GM18502 (cell line): ENCODE measurements at regions not wholly inside any gene's neighbourhood (a gene's known extent, or its start where the extent isn't known, plus 50 kb on each side); places are given as distances from the start of the nearest gene placed in this dataset.
"Not testable (repeated sequence)": the region's sequence is repeated elsewhere in the genome, so short reads cannot be mapped to it uniquely, and the experiment has no call there.

Source experiments
- ATAC-seq: cut with Tn5 transposase; IDR thresholded peaks from one replicate; pipeline ENCODE4 v1.9.1; 2021; ENCODE audit warnings: mild to moderate bottlenecking; ENCODE audit not compliant: unreplicated experiment, poor library complexity

DNA sequence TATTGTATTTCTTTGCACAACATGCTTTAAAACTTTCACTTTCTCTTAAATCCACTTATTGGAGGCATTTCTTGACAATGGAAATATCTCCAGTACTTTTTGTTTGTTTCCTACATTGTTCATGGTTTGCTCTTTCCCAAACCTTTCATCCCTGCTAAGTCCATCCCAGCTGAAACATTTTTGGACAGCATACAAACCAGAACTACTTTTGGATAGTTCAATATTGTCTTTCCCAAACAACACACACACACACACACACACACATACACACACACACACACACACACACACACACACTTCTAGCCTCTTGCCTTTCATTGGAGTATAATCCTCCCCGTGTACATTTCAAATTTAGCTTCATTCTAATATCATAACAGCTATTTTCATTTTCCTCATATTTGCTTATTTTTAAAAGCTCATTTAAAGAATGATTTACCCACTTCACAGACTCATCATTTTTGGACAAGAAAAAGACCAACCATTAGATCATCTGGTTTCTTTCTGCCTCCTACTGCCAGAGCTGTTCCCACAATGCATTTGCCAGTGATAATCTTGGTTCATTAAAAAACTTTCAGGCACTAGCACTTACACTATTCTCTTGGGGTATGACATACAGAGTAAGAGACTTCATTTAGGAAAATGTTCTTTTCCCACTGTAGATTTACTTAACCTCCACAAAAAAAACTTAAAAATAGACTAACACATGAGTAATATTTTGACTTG, 248.1 kb downstream of the CD109 start:
- no peak for ATAC-seq

DNA sequence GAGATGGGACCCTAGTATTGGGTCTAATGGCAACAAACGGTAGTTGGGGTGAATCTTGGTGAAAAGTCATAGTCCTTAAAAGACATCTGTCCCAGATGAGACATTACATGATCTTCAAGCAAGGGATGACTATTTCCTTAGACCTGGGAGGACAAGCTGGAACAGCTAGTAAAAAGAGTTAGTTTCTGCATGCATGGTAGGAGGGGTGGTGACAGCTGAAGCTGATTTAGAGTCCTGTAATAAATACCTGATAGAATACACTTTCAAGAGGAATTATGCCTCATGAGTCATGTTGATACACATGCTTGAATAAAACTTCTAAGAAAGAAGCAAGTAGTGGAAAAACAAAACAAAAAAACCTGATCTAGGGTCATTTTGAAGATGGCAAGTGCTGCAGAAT, 247.4 kb downstream of the CD109 start:
- ATAC-seq, result no peak

DNA sequence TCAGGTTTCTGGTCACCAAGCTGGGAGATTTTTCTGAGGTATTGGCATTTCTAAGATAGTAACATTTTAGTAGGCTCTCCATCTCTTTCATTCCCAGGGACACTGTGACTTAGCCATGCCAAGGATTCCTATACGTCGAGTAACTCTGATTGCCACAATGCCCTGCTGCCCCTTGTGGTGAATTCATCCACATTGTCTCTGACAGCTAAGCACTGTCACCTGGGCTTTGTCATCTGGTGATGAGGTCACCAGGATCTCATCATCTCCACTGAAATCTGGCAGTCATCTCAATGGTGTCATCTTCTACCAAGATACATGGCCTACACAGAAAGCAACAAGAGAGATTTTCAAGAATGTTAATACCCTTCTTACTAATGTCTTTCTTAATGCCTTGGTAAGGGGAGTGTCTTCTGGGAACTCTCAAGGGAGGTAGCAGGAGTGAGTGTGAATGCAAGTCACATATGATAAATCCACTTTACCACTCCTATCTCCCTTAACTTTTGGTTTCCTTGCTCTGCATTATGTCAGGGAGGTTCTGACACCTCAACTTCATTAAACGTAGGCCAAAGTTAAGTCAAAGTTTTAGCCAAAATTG, 246.7 kb downstream of the CD109 start:
- ATAC-seq, result peak; percentile 48

DNA sequence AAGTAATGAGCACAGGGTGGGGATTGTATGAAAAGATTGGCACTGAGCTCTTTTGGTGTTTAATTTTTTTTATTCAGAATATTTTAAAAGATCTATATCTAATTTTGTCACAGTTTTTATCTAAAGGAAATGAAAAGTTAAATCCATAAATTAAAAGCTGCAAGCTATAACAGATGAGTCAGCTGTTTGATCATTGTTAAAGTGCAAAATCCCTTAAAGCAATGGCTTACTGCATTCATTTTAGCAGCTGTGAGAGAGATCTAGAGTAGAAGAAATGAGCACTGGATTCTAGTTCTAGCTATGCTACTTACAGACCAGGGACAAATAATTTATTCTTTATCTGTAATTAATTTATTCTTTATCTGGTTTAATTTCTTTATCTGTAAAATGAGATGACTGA, 245.9 kb downstream of the CD109 start:
- no peak for ATAC-seq

DNA sequence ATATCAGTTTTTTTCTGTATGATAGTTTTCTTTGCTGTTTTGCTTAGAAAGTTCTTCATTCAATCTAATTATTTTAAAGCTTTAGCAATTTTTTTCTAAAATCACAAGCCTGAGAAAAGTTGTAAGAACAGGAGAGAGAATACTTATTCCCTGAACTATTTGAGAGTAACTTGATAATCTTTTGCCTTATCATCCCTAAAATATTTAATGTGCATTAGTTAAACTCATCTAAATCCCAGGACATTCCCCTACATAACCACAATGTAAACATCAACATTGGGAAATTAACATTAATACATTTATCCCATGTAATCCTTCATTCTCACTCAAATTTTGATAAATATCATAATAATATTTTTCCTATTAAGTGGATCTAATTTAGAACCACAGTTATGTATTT, 241.8 kb downstream of the CD109 start:
- ATAC-seq, result no peak

DNA sequence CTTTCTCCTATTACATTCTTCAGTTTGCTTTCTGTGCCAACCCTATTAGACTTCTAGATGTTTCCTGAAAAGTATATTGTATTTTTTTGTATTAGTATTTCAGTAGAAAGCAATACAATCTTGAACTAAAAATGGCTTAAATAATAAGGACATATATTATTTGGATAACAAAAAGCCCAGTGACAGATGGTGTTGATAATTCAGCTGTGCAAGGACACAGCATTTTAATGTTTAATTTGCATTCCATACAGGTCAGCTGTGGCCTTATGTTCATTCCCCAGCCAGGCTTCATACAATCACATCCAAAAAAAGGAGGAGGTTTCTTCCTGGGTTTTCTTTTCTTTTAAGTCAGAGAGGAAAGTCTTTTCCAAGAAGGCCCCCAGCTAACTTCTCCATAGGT, 236.9 kb downstream of the CD109 start:
- ATAC-seq, result no peak

DNA sequence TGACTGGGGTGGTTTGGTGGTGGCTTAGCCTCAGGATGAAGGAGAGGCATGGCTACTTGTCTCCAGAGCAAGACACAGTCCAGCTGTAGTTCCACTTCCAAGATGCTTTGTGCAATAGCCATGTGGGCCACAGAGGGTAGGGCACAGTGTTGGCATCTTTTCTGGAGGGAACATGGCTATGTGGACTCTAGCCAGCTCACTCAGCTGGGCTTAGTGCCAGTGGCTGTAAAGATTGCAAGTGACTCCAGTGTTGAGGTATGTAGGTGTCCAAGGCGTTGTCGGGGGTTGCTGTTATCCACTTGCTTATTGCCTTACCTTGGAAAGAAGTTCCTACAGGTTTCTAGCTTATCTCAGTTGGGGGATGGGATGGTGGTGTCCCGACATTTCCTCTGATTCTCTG, 233.4 kb downstream of the CD109 start:
- ATAC-seq, result no peak

DNA sequence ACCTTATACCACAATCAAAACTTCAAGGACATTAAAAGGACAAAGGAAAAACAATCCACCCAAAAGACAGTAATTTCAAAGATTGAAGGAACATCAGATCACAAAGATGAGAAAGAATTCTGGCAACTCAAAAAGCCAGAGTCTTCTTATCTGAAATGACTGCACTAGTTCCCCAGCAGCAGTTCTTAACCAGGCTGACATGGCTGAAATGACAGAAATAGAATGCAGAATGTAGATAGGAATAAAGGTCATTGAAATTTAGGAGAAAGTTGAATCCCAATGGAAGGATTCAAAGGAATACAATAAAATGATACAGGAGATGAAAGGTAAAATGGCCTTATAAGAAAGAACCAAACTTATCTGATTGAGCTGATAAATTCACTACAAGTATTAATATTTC, 231.4 kb downstream of the CD109 start:
- no peak for ATAC-seq

DNA sequence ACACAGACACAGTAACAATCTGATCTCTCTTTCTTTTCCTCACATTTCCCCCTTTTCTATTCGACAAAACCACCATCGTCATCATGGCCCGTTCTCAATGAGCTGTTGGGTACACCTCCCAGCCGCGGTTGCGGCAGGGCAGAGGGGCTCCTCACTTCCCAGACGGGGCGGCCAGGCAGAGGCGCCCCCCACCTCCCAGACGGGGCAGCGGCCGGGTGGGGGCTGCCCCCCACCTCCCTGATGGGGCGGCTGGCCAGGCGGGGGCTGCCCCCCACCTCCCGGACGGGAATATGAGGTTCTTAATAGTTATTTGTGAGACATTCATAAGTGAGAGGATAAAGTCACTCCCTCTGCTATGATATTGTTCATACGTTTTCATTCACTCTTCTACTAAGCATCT, 229.7 kb downstream of the CD109 start:
- not testable (repeated sequence) for ATAC-seq

DNA sequence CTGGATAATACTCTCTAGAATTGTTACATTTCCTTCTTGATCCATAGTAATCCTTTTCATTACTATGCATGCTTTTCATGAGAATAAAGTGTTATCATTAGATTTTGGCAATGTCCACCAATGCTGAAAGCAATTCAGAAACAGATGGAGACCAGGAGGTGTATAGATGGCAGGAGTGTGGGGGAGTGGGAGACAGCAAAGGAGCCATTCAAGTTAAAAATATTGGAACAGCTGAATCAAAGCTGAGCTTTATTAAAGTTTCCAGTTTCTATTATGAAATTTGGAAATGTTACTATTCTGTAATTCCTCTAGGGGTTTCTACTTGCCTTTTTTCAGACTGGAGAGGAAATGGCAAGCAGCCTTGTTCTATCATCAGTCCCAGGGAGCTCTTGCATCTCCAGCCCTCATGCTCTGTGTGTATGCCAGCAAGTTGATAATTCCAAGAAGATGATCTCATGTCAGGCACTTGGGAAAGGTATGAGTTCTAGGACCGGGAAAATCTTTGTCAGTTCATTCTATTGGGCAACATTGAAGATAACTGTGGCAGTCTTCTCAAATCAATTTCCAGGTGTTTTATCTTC, 228.0 kb downstream of the CD109 start:
- no peak for ATAC-seq

DNA sequence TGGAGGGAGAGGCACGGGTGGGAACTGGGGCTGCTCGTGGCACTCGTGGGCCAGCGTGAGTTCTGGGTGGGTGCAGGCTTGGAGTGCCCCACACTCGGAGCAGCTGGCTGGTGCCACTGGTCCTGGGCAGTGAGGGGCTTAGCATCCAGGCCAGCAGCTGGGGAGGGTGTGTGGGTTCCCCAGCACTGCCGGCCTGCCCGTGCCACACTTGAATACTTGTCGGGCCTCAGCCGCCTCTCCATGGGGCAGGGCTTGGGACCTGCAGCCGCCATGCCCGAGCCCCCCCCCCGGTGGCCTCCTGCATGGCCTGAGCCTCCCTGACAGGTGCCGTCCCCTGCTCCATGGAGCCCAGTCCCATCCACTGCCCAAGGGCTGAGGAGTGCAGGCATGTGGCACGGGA, 207.2 kb downstream of the CD109 start:
- no peak for ATAC-seq

DNA sequence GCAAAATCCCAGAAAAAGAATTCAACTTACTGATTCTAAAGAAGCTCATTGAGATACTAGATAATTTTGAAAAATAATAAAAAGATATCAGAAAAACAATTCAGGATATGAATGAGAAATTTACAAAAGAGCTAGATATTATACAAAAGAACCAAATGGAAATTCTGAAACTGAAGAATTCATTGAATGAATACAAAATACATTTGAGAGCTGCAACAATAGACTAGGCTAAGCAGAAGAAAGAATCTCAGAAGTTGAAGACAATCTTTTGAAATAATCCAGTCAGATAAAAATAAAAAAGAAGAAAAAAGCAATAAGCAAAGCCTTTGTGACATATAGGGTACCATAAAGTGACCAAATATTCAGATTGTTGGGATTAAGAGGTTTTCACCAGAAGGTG, 206.0 kb downstream of the CD109 start:
- no peak for ATAC-seq

DNA sequence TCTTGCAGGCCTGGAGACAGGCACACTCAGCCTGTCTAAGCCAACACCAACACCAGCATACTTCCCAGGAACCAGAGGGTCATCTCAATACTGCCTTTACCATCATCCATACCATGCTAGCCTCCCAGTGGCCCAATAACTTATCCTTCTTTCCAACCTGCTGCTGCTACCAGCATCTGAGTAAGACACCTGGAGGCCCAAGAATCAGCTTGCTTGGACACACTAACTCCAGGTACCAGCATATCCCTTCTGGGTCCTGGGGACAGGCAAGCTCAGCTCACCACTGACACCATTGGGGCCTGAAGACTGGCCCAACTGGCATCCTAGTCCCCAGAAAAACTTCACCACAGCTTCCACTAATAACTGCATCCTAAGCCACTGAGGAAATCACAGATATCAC, 205.3 kb downstream of the CD109 start:
- no peak for ATAC-seq

DNA sequence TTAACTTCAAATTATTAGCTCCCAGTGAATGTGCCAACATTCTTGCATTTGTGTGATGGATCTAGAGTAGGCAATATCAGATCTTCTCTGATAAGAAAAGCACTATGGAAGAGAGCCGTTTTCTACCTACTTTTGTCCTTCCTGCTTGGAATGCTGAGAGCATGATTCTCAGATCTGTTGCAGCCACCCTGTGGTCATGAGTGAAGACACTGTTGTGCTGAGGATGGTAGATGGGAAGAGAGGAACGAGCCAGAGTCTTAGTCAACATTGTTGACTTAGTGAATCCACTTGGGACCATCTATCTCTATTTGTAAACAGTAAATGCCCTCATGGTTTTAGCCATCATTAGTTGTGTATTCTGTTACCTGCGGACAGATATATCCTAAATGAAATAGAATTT, 202.6 kb downstream of the CD109 start:
- no peak for ATAC-seq

DNA sequence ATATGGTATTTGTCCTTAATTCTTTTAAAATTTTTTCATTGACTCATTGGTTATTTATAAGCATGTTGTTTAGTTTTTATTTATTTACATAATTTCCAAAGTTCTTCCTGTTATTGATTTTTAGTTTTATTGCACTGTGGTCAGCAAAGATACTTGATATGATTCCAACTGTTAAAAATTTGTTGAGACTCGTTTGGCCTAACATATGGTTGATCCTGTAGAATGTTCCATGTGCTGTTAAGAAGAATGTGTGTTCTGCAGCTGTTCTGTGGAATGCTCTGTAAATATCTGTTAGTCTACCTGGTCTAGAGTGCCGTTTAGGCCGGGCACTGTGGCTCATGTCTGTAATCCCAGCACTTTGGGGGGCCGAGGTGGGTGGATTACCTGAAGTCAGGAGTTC, 197.7 kb downstream of the CD109 start:
- ATAC-seq, result no peak

DNA sequence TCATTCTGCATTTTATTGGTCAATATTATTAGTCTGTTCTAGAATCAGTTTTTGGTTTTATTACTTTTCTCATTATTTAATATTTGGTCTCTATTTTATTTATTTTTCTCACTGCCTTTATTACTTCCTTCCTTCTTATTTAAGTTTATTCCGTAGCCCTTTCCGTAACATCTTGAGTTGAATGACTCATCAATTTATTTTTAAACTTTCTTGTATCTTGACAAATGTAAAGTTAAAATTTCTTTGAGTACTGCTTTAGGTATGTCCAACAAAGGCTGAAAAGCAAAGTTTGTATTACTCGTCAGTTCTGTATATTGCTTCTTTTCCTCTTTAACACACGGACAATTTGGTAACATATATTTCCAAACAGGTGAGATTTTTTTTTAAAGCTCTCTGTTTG, 192.0 kb downstream of the CD109 start:
- ATAC-seq, result no peak

DNA sequence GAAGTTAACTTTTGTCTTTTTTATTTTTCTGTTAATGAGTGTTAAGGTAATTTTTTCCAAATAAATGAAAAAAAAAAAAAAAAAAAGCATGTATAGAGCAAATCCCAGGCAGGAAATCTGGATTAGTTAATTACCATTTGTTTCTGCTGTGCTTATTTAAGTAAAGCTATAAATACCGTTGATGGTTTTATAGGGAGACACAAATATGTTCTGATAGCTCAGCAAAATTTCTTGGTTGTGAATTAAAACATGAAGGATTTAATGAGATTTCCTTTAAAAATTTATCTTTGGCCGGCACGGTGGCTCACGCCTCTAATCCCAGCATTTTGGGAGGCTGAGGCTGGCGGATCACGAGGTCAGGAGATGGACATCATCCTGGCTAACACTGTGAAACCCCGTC, 189.4 kb downstream of the CD109 start:
- ATAC-seq, result no peak

DNA sequence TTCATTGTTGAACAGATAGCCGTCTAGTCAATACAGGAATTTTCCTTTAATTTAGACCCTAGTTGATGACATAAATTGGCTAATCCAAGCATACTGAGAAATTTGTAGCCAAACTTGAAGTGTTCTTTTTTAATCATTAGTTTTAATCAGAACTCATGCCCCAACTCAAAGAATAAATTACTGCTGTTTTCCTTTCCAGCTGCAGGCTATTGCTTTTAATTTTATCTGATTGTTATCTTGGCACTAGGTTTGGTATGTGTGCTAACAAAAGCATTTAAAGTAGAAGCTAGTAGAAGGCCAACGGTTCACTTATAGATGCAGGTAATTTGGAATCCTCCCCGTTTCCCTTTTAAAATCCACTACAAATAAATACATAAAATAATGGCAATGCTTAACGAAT, 188.5 kb downstream of the CD109 start:
- no peak for ATAC-seq

DNA sequence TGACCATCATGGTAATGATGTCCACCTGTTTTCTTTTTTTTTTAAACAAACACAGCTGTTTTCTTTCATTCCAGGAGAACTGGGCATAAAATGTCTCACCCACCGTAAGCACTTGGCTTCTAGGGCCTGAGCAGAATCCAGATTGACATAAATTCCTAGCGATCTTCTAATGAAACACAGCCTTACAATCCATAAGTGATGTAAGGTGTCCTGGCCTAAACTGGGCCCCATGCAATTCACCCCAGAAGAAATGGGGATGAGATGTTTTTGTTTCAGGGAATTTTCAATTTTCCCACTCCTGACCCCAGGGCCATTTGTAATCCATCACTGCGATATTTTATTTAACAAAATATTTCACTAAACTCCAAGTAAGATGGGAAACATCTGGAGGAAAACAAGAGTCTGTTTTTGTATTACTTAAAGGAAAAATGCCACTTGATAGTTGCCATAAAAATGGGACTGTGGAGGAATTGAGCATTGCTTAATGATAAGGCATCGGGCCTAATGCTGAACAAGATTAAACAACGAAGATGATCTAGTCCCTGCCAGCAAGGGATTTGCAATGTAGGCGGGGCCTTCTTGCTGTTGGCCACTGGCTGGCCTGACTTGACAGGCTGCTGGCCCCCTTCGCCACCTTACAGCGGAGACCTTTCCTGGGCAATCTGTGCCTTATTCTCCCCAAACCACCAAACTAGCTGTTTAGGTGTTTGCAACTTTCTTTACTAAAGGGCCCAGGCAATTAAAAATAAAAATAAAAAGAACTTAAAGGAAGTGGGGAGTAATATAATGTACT, 183.7 kb downstream of the CD109 start:
- no peak for ATAC-seq

DNA sequence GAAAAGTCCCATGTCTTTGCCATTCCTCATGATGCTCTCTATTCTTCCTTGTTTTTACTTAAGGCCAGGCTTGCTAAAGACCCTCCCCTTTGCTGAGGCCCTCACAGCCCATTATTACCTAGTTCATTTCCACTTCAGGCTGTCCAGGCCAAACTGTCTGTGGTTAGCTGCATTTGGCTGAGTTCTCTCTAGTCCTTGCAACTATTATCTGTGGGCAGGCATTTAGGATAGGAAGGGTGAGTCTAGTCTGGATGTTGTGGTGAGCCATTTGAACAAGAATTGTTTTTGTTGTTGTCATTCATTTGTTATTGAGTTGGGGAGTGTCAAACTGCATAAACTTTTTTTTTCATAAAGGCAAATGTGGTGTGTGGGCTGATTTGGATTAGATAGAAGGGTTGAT, 182.4 kb downstream of the CD109 start:
- no peak for ATAC-seq
